Small intestine (tissue), 7 donors: ENCODE measurements at regions not wholly inside any gene's neighbourhood (a gene's known extent, or its start where the extent isn't known, plus 50 kb on each side); places are given as distances from the start of the nearest gene placed in this dataset.

ENCODE experiments used
- DNase-seq, 2 donors: peaks; one replicate each; pipeline versions ENCODE4 v3.0.0 to v3.0.0-alpha.2; 2013
- FAIRE-seq: peaks from 2 replicates; lab custom pipeline; 2012; peaks lifted over from hg19 to GRCh38; lab: Jason Lieb, UNC
- H3K27ac ChIP-seq, 3 donors: one replicate each; pipeline ENCODE4 v1.5.1; 2013; ENCODE audit warnings: low read length in 2 of 3, mild to moderate bottlenecking in 2 of 3, control low read depth in 1 of 3, inconsistent platforms in 1 of 3, low read depth in 1 of 3, moderate library complexity in 1 of 3
- H3K27me3 ChIP-seq, 3 donors: one replicate each; pipeline ENCODE4 v1.6.1; 2013; ENCODE audit warnings: low read length in 3 of 3, inconsistent platforms in 1 of 3; ENCODE audit not compliant: control insufficient read depth in 3 of 3, insufficient read depth in 3 of 3
- H3K36me3 ChIP-seq, 3 donors: one replicate each; pipeline ENCODE4 v1.6.1; 2013; ENCODE audit warnings: low read length in 3 of 3, inconsistent platforms in 1 of 3, low read depth in 1 of 3, mild to moderate bottlenecking in 1 of 3, moderate library complexity in 1 of 3; ENCODE audit not compliant: control insufficient read depth in 3 of 3, insufficient read depth in 2 of 3
- H3K4me1 ChIP-seq, 3 donors: one replicate each; pipeline ENCODE4 v1.6.1; 2013; ENCODE audit warnings: low read length in 2 of 3, inconsistent platforms in 1 of 3, low read depth in 1 of 3, mild to moderate bottlenecking in 1 of 3, moderate library complexity in 1 of 3; ENCODE audit not compliant: control insufficient read depth in 3 of 3, insufficient read depth in 2 of 3
- H3K4me3 ChIP-seq, 3 donors: one replicate each; pipeline ENCODE4 v1.5.1; 2013; ENCODE audit warnings: low read length in 3 of 3, control low read depth in 1 of 3, inconsistent platforms in 1 of 3, low read depth in 1 of 3, mild to moderate bottlenecking in 1 of 3, moderate library complexity in 1 of 3
- H3K9me3 ChIP-seq, 2 donors: one replicate each; pipeline ENCODE4 v1.6.1; 2013; ENCODE audit warnings: low read depth in 1 of 2, low read length in 1 of 2; ENCODE audit not compliant: control insufficient read depth in 2 of 2, insufficient read depth in 1 of 2
- WGBS, 3 donors: extraction: QIAGEN DNeasy Blood & Tissue Kit; methylation state at CpG; one replicate each; pipeline ENCODE4 v1.1.7; 2013; 5-methylcytosine and 5-hydroxymethylcytosine counted together
- donor health status: healthy with polysubstance abuse.
- donor health status: control.
- donor health status: control.
- donor health status: Bipolar disorder and iron deficiency.
- donor health status: healthy.

DNA sequence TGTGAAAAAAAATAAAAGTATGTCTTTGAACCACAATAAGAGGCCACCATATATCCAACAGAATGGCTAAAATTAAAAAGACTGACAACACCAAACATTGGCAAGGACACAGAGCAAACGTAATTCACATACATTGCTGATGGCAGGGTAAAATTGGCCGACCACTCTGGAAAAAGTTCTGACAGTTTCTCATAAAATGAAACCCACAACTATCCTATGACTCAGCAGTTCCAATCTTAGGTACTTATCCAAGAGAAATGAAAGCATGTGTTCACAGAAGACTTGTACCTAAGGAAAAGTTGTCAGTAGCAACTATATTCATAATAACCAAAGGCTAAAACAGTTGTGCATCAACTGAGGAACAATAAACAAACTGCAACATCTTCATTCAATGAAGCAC, 357.3 kb upstream of the XYLT1 start:
- Histone ChIP-seq H3K4me1 (no peaks in the 10 kb centered on the region), H3K9me3 (no peaks in the 10 kb centered on the region), H3K27me3 (no peaks in the 10 kb centered on the region), H3K27ac (no peak overlapping the region), H3K36me3 (no peaks in the 10 kb centered on the region), H3K4me3 (no peak overlapping the region)
- no peak for FAIRE-seq
- no peak for DNase-seq
- WGBS, 3 donors = 32 to 33% (median 33%) methylated on average over 2 of the region's 2 CpGs

DNA sequence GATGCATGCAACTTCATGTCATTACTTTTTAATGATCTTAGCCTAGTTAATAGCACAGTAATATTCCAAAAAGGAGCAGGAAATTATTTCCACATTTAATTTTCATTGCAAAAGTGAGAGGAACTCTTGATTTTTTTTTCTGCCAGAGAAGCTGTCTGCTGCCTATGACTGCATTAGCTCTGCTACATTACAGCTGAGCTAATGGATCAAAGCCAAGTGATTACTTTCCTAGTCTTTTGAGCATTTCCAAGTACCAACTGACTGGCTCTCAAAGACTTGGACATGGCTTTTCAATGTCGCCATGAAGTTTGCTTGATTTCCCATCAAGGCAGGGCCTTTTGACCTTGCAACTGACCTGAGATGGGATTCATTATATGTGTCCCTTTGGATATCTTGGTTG, 356.6 kb upstream of the XYLT1 start:
- H3K9me3 ChIP-seq = no peaks in the 10 kb centered on the region
- H3K4me3 ChIP-seq = no peak overlapping the region
- 89 to 94% (median 94%) methylated on average over 1 of the region's 1 CpG for WGBS, 3 donors
- FAIRE-seq (no peak), DNase-seq (no peak)
- H3K4me1 ChIP-seq = no peaks in the 10 kb centered on the region
- no peak overlapping the region for H3K27ac ChIP-seq
- H3K27me3 ChIP-seq = no peaks in the 10 kb centered on the region
- no peaks in the 10 kb centered on the region for H3K36me3 ChIP-seq

DNA sequence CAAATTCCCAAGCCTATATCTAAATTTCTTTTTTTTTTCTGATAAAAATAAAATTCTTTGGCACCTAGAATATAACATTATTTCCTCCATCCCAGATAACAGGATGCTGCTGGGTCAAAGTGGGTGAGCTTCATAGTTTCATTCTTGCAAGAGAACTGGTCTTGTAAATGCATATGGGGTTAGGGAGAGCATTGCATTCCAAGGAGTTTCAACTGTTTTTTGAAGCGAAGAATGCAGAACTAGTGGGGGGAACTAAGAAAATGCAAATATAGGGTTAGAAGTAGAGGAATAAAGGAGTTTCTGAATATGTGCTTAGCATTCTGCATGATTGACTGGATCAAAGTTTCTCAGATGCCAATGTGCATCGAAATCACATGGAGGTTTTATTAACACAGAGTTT, 347.2 kb upstream of the XYLT1 start:
- no peaks in the 10 kb centered on the region for H3K27me3 ChIP-seq
- H3K4me3 ChIP-seq = no peak overlapping the region
- no peaks in the 10 kb centered on the region for H3K36me3 ChIP-seq
- DNase-seq (no peak), FAIRE-seq (no peak)
- no peak overlapping the region for H3K27ac ChIP-seq
- WGBS, 3 donors = 48 to 70% (median 52%) methylated on average over 2 of the region's 2 CpGs
- no peaks in the 10 kb centered on the region for H3K9me3 ChIP-seq
- no peaks in the 10 kb centered on the region for H3K4me1 ChIP-seq

DNA sequence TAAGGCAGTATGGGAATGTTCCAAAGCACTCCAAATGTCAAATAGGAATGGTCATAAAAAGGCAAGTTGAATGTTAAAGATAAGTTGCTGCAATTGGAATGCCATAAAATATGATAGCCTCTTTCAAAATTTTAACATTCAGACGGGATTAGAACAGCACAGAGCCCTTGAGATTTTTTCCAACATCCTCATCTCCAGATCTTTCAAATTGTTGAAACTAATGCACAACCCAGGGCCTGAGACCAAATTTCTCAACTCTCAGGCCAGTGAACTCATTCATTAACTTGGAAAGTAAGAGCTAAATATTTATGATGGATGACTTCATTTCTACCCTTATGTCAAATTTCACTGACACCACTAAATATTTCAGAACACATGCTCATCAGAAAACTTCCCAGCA, 346.5 kb upstream of the XYLT1 start:
- Histone ChIP-seq H3K36me3 (no peaks in the 10 kb centered on the region), H3K27ac (no peak overlapping the region), H3K4me1 (no peaks in the 10 kb centered on the region), H3K4me3 (no peak overlapping the region), H3K9me3 (no peaks in the 10 kb centered on the region), H3K27me3 (no peaks in the 10 kb centered on the region)
- WGBS, 3 donors = 15 to 39% (median 21%) methylated on average over 1 of the region's 1 CpG
- FAIRE-seq (no peak), DNase-seq (no peak)

DNA sequence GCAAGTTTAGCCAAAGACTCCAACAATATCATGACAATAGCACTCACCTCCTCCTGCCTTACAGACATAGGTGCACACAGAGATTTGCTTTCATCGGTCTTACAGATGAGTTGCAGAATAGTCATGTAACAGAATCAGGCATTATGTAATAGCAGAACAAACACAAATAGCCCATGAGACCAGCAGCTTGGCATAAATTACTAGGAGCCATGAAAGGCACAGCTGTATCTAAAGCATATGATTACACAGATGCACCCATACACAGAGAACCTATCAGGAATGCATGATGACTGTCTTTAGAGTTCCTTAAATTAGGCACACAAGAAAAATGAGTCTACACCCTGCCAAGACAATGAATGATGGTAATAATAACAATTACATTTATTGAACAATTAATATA, 342.0 kb upstream of the XYLT1 start:
- DNase-seq (no peak), FAIRE-seq (no peak)
- Histone ChIP-seq H3K27me3 (no peaks in the 10 kb centered on the region), H3K4me3 (no peak overlapping the region), H3K27ac (no peak overlapping the region), H3K9me3 (peaks cover 0 to 4% of the 10 kb centered on the region in 2 donors), H3K36me3 (no peaks in the 10 kb centered on the region), H3K4me1 (no peaks in the 10 kb centered on the region)
- WGBS, 3 donors = 86 to 92% (median 91%) methylated on average over 1 of the region's 1 CpG

DNA sequence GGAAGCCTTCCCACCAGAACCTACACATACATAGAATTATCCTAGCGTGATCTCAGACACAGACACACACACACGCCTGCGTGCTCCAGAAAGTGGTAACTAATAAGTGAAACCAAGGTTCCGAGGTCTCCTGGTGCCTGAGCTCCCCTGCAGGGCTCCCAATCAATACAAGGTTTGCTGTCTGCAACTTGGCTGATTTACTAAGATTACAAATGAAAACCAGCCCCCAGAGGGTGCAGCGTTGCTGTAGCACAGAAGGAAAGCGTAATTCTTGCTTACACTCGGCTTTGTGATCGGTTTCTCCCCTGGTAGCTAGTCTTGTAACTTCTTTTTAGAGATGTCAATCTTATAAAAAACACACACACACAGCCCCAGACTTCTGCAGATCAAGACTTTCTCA, 334.1 kb upstream of the XYLT1 start:
- Histone ChIP-seq H3K27ac (no peak overlapping the region), H3K4me1 (no peaks in the 10 kb centered on the region), H3K9me3 (no peaks in the 10 kb centered on the region), H3K27me3 (no peaks in the 10 kb centered on the region), H3K36me3 (no peaks in the 10 kb centered on the region), H3K4me3 (no peak overlapping the region)
- no peak for DNase-seq
- no peak for FAIRE-seq
- 43 to 51% (median 46%) methylated on average over 8 of the region's 8 CpGs for WGBS, 3 donors

DNA sequence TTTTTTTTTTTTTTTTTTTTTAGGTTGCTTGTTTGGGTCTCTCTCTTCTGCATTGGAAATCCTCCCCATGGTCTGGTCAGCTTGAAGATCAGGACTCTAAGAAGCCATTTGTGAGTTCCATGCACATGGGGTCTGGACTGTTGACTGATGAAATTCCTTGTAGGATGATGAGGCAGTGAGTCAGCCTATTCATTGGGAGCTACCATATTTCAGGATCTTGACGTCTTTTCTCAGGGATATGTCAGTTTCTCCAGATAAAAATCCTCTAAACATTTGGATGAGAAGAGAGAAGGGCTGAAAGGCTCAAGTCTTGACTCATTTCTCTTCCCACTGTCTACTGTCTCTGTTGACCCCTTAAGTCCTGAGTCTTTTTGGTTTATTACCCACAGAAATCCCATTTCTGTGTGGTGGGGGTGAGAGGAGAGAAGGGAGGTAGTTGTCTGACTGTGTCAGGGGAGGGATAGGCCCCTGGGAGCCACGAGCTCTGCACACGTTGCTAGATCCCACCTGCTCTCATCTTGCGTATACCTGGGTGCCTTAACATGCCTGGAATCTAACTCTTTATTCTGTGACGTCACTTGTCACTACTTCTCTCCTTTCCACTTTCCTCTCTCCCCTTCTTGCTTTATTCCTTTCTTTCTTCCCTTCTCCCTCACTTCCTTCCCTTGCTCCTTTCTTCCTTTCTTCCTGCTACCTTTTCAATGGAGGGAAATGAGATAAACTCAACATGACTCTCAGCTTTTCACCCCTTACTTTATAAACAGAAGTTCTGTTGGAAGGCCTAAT, 333.1 kb upstream of the XYLT1 start:
- whole genome bisulfite sequencing, 3 donors = 46 to 63% (median 46%) methylated on average over 5 of the region's 5 CpGs
- Histone ChIP-seq H3K27ac (no peak overlapping the region), H3K4me3 (no peak overlapping the region), H3K27me3 (no peaks in the 10 kb centered on the region), H3K36me3 (no peaks in the 10 kb centered on the region), H3K9me3 (no peaks in the 10 kb centered on the region), H3K4me1 (no peaks in the 10 kb centered on the region)
- FAIRE-seq (no peak), DNase-seq (no peak)

DNA sequence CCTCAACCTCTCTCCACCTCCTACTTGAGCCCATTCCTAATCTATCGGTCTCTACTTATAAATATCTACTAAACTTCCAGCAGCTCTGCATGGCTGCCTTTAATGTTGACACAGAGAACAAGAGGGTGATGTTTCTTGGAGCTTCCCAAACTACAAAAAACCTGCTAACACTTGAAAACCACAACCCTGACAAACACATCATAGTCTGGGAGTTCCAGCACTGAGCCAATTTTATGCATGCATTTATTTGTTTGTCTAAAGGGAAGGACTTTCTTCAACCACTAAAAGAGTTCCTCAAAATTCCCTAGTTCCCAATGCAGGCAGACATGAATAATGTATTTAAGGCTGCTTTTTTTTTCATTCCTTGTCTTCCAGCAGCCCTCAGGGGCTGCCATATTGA, 331.8 kb upstream of the XYLT1 start:
- FAIRE-seq (no peak), DNase-seq (no peak)
- H3K4me3 ChIP-seq = no peak overlapping the region
- no peak overlapping the region for H3K27ac ChIP-seq
- no peaks in the 10 kb centered on the region for H3K4me1 ChIP-seq
- H3K36me3 ChIP-seq = no peaks in the 10 kb centered on the region
- no peaks in the 10 kb centered on the region for H3K9me3 ChIP-seq
- H3K27me3 ChIP-seq = no peaks in the 10 kb centered on the region
- WGBS, 3 donors = 80 to 93% (median 88%) methylated on average over 1 of the region's 1 CpG

DNA sequence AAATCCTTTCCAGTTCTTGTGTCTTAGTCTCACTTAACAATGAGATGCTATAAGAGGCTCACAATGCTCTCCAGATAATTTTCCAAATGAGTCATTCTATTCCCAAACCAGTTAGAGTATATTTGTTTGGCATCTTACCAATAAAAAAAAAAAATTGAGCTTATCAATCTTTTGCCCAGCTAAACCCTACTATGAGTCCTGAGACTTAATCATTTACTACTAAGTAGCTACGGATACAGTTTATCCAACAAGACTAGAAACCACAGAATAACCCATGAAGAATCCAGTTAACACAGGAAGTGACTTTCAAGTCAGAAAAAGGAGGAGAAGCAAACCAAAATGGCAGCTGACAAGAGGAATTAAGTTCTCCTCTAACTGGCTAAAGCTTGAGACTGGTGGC, 330.3 kb upstream of the XYLT1 start:
- no peaks in the 10 kb centered on the region for H3K9me3 ChIP-seq
- FAIRE-seq = no peak
- H3K27ac ChIP-seq = no peak overlapping the region
- no peaks in the 10 kb centered on the region for H3K4me1 ChIP-seq
- H3K27me3 ChIP-seq = no peaks in the 10 kb centered on the region
- H3K4me3 ChIP-seq = no peak overlapping the region
- 27 to 74% (median 50%) methylated on average over 1 of the region's 1 CpG for WGBS, 3 donors
- no peaks in the 10 kb centered on the region for H3K36me3 ChIP-seq
- DNase-seq = no peak
